WTC11 (cell line): ENCODE measurements at regions not wholly inside any gene's neighbourhood (a gene's known extent, or its start where the extent isn't known, plus 50 kb on each side); places are given as distances from the start of the nearest gene placed in this dataset.

Source experiments
- MLX ChIP-seq: sonication (generic); formaldehyde crosslinking; IDR thresholded peaks from 2 replicates; pipeline ENCODE4 v1.8.1; 2023; ENCODE audit warnings: mild to moderate bottlenecking, missing genetic modification reagents, moderate library complexity
- SMAD3 ChIP-seq: sonication (generic); formaldehyde crosslinking; IDR thresholded peaks from 2 replicates; pipeline ENCODE4 v1.8.0; 2022; ENCODE audit warnings: missing genetic modification reagents, mild to moderate bottlenecking, borderline replicate concordance
- TF ChIP-seq, protein P1 (sequence below): fragments of 200-600 bp; IDR thresholded peaks from 2 replicates; pipeline ENCODE4 v1.8.0; 2022; ENCODE audit warnings: antibody characterized with exemption

DNA sequence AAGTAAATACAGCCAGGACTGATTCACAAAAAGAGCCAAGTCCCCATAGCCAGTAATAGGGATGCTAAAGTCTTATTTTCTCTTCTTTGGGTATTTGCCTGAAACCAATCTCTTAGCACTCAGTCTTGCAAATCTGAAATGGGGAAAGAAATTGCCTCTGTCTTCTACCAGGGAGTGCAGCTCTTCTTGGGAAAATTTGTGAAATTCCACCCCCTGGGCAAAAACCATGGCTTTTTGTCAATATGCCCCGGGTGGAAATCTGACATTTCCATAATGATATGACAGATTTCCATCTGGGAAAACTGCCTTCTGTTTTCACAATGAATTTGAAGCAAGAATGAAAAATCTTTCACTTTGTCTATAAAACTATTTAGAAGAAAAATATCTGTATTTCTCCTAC, 628.1 kb downstream of the BCL11A start:
- TF ChIP-seq MLX (CRISPR knock-in tag): no peak
- TF ChIP-seq SMAD3: no peak
- TF ChIP-seq, protein P1, sequence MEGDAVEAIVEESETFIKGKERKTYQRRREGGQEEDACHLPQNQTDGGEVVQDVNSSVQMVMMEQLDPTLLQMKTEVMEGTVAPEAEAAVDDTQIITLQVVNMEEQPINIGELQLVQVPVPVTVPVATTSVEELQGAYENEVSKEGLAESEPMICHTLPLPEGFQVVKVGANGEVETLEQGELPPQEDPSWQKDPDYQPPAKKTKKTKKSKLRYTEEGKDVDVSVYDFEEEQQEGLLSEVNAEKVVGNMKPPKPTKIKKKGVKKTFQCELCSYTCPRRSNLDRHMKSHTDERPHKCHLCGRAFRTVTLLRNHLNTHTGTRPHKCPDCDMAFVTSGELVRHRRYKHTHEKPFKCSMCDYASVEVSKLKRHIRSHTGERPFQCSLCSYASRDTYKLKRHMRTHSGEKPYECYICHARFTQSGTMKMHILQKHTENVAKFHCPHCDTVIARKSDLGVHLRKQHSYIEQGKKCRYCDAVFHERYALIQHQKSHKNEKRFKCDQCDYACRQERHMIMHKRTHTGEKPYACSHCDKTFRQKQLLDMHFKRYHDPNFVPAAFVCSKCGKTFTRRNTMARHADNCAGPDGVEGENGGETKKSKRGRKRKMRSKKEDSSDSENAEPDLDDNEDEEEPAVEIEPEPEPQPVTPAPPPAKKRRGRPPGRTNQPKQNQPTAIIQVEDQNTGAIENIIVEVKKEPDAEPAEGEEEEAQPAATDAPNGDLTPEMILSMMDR: no peak
